ENCODE measurements at regions not wholly inside any gene's neighbourhood (a gene's known extent, or its start where the extent isn't known, plus 50 kb on each side); places are given as distances from the start of the nearest gene placed in this dataset.

DNA sequence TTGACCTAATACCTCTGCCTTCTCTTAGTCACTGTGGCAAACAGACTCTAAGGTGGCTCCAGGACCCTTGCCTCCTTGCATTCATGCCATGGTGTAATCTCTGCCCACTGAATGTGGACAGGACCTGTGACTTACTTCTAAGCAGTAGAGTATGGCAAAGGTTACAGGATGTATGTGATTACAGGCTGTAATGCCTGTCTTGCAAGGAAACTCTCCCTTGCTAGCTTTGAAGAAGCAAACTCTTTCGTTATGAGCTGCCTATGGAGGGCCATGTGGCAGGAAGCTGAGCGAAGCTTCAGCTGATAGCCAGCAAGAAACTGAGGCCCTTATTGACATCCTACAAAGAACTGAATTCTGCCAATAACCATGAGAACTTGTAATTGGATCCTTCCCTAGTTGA, 103.3 kb upstream of the HMHB1 start:
- DNase-seq (ENCODE audit: extremely low read depth, insufficient read length) = no peak
- Histone ChIP-seq H3K36me3 (ENCODE audit: control insufficient read depth, insufficient read depth, low read length) (no peaks in the 10 kb centered on the region), H3K4me3 (replicated peaks; ENCODE audit: low read depth, low read length) (no peak overlapping the region), H3K27me3 (replicated peaks; ENCODE audit: control insufficient read depth, insufficient read depth, low read length) (no peaks in the 10 kb centered on the region)
- TF ChIP-seq, protein P1, sequence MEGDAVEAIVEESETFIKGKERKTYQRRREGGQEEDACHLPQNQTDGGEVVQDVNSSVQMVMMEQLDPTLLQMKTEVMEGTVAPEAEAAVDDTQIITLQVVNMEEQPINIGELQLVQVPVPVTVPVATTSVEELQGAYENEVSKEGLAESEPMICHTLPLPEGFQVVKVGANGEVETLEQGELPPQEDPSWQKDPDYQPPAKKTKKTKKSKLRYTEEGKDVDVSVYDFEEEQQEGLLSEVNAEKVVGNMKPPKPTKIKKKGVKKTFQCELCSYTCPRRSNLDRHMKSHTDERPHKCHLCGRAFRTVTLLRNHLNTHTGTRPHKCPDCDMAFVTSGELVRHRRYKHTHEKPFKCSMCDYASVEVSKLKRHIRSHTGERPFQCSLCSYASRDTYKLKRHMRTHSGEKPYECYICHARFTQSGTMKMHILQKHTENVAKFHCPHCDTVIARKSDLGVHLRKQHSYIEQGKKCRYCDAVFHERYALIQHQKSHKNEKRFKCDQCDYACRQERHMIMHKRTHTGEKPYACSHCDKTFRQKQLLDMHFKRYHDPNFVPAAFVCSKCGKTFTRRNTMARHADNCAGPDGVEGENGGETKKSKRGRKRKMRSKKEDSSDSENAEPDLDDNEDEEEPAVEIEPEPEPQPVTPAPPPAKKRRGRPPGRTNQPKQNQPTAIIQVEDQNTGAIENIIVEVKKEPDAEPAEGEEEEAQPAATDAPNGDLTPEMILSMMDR (IDR thresholded peaks at IDR 0.05; ENCODE audit: insufficient read depth, low read length, poor library complexity, severe bottlenecking) = no peak

DNA sequence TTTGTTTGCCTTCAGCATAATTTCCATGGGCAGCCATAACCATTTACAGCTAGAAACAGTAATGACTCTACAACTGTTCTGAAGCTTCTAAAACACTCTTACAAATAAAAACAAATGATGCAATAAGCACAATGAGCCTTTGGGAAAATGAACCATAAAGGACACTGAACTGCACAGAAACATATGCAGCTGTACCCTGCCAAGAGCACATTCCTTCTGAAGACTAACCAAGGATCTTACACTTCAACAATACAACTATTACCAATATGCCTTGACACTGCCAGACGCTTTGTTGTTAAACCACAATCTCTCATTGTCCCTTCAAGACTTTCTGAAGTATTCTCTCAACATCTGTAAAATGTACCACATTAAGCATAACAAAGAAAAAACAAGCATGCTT, 104.2 kb upstream of the HMHB1 start:
- no peak for DNase-seq (ENCODE audit: extremely low read depth, insufficient read length)
- TF ChIP-seq, protein P1 (IDR thresholded peaks at IDR 0.05; ENCODE audit: insufficient read depth, low read length, poor library complexity, severe bottlenecking) = no peak

DNA sequence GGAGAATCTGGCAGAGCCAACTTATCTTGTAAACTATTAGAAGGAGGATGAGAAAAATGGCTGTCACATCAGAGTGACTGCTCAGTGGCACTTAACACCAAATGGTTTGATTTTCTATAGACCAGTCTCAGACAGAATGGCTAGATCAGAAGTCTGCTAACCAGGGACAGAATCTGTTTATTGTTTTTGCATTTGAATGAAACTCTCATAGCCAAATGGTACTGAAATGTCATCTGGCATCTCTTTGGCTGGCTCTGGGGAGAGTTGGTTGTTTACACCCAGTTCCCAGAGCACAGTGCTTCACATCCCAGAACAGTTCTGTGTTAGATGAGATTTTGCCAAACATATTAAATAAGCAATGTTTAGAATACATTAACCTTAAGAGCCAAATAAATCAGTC, 106.6 kb upstream of the HMHB1 start:
- TF ChIP-seq, protein P1 (IDR thresholded peaks at IDR 0.05; ENCODE audit: insufficient read depth, low read length, poor library complexity, severe bottlenecking) = no peak
- H3K36me3 ChIP-seq (ENCODE audit: control insufficient read depth, insufficient read depth, low read length) = no peaks in the 10 kb centered on the region
- H3K4me3 ChIP-seq (replicated peaks; ENCODE audit: low read depth, low read length) = no peak overlapping the region
- no peaks in the 10 kb centered on the region for H3K27me3 ChIP-seq (replicated peaks; ENCODE audit: control insufficient read depth, insufficient read depth, low read length)
- DNase-seq (ENCODE audit: extremely low read depth, insufficient read length) = no peak

More for the DNA sequence above, 104.2 kb upstream of the HMHB1 start:
- H3K4me3 ChIP-seq (replicated peaks; ENCODE audit: low read depth, low read length) = no peak overlapping the region
- no peaks in the 10 kb centered on the region for H3K36me3 ChIP-seq (ENCODE audit: control insufficient read depth, insufficient read depth, low read length)
- no peaks in the 10 kb centered on the region for H3K27me3 ChIP-seq (replicated peaks; ENCODE audit: control insufficient read depth, insufficient read depth, low read length)

DNA sequence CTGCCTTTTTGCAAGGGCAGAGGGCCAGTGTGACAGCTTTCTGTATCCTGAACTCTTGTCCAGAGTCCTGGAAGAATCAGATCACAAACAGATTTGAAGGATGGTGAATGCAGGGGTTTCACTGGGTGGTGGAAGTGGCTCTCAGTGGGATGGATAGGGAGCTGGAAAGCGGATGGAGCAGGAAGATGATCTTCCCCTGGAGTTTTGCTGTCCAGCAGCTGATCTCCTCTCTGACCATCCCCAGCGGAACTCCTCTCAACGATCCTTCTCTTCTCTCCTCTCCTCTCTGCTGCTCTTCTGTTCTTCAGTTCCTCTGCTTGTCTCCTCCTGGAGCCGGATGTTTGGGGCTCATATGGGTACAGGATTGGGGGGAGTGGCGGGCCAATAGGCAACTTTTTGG, 108.3 kb upstream of the HMHB1 start:
- TF ChIP-seq, protein P1 (IDR thresholded peaks at IDR 0.05; ENCODE audit: insufficient read depth, low read length, poor library complexity, severe bottlenecking) = no peak
- Histone ChIP-seq H3K4me3 (replicated peaks; ENCODE audit: low read depth, low read length) (no peak overlapping the region), H3K27me3 (replicated peaks; ENCODE audit: control insufficient read depth, insufficient read depth, low read length) (no peaks in the 10 kb centered on the region), H3K36me3 (ENCODE audit: control insufficient read depth, insufficient read depth, low read length) (no peaks in the 10 kb centered on the region)
- DNase-seq (ENCODE audit: extremely low read depth, insufficient read length) = no peak

DNA sequence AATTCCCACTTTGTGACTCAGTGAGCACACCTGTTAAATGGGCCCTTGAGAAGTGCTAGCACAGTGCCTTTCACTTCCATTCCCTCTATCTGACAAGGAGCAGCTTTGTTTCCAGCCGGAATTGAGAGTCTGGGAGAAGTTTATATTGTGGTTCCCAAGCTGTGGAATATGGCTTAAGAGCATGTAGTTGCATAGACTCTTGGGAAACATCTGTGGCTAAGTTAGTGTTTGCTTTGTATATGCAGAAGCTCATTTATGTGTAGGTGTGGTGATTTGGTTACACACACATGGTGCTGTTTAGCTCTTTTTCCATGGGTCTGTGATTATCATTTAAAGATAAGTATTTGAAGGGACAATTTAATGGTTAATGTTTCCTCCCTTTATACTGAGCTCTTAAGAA, 110.5 kb upstream of the HMHB1 start:
- Histone ChIP-seq H3K36me3 (ENCODE audit: control insufficient read depth, insufficient read depth, low read length) (no peaks in the 10 kb centered on the region), H3K4me3 (replicated peaks; ENCODE audit: low read depth, low read length) (no peak overlapping the region), H3K27me3 (replicated peaks; ENCODE audit: control insufficient read depth, insufficient read depth, low read length) (no peaks in the 10 kb centered on the region)
- no peak for DNase-seq (ENCODE audit: extremely low read depth, insufficient read length)
- TF ChIP-seq, protein P1 (IDR thresholded peaks at IDR 0.05; ENCODE audit: insufficient read depth, low read length, poor library complexity, severe bottlenecking) = no peak

DNA sequence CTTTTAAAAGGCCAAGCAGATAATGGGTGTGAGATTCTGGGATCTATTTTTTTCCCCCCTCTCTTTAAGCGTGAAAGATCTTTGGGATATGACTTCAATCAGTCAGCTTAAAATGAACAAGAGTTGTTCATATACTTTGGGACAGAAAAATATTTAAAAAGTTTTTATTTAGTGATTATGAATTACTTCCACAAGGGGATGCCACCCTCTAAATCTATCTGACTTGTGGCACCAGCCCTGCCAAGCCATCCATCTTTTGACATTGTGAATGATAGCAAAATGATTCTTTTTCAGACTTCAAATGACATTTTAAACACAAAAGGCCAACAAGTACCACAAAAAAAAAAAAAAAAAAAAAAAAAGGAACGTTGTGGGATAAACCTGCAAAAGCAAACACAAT, 111.0 kb upstream of the HMHB1 start:
- no peaks in the 10 kb centered on the region for H3K27me3 ChIP-seq (replicated peaks; ENCODE audit: control insufficient read depth, insufficient read depth, low read length)
- TF ChIP-seq, protein P1 (IDR thresholded peaks at IDR 0.05; ENCODE audit: insufficient read depth, low read length, poor library complexity, severe bottlenecking) = no peak
- no peaks in the 10 kb centered on the region for H3K36me3 ChIP-seq (ENCODE audit: control insufficient read depth, insufficient read depth, low read length)
- DNase-seq (ENCODE audit: extremely low read depth, insufficient read length) = no peak
- H3K4me3 ChIP-seq (replicated peaks; ENCODE audit: low read depth, low read length) = no peak overlapping the region
